Brain microvascular endothelial cell (primary cell): ENCODE measurements at regions not wholly inside any gene's neighbourhood (a gene's known extent, or its start where the extent isn't known, plus 50 kb on each side); places are given as distances from the start of the nearest gene placed in this dataset.

Experiments used
- DNase-seq: peaks from one replicate; pipeline ENCODE4 v3.0.0-alpha.2; 2020
- H3K27ac ChIP-seq: fragments of 250-450 bp; sonication (Bioruptor Pico); 2 replicates; pipeline ENCODE4 v1.5.1; 2020; ENCODE audit warnings: mild to moderate bottlenecking, moderate library complexity
- H3K27me3 ChIP-seq: fragments of 250-450 bp; sonication (Bioruptor Pico); replicated peaks from 2 replicates; pipeline ENCODE4 v1.5.1; 2020; ENCODE audit warnings: mild to moderate bottlenecking
- H3K36me3 ChIP-seq: fragments of 250-450 bp; sonication (Bioruptor Pico); replicated peaks from 2 replicates; pipeline ENCODE4 v1.5.1; 2020; ENCODE audit warnings: mild to moderate bottlenecking
- H3K4me3 ChIP-seq: 2 replicates; pipeline ENCODE4 v1.5.1; 2011; ENCODE audit warnings: low read depth, mild to moderate bottlenecking, control low read depth, low read length, moderate library complexity
- CTCF ChIP-seq: IDR thresholded peaks from 2 replicates; pipeline ENCODE4 v1.5.1; 2011; ENCODE audit warnings: low read depth, mild to moderate bottlenecking, moderate library complexity, low read length, control low read depth, inconsistent platforms; ENCODE audit errors: missing control alignments
- in situ Hi-C: cut with HindIII; loops from 2 replicates; pipeline ENCODE4 v1.10.0; 2017; ENCODE audit warnings: low sequenced_read_pairs, low pct_ligation_motif_present

DNA sequence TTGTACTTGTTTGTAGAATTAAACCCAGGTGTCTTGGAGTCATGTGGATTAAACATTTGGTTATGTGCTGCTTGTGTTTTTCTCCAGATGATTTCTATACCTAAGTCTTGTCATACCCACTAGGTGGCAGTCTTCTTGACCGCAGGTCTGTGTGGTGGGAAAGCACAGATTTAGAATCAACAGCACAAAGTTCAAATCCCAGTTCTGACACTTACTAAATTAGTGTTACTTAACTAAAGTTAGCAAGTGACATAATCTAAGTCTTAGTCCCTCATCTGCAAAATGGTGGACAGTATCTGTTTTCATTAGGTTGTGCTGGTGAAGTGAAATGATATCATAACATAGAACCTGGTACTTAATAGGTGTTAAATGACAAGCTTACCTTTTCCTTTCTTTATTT, 151.0 kb upstream of the ARHGAP5 start:
- DNase-seq = no peak
- in situ Hi-C loops = no loop called here
- H3K27me3 ChIP-seq = no peaks in the 10 kb centered on the region
- no peak overlapping the region for H3K27ac ChIP-seq
- TF ChIP-seq CTCF = peak; percentile 71
- H3K36me3 ChIP-seq = no peaks in the 10 kb centered on the region
- no peak overlapping the region for H3K4me3 ChIP-seq

GRCh38 chr14:31926652-31927347, 150.3 kb upstream of the ARHGAP5 start:
- no peak for TF ChIP-seq CTCF
- Histone ChIP-seq H3K27ac (peak overlapping the region; percentile 73), H3K36me3 (no peaks in the 10 kb centered on the region), H3K4me3 (no peak overlapping the region), H3K27me3 (no peaks in the 10 kb centered on the region)
- DNase-seq = no peak
- in situ Hi-C loops = no loop called here

GRCh38 chr14:31927348-31927832, 149.7 kb upstream of the ARHGAP5 start:
- DNase-seq = peak; percentile 89
- H3K4me3 ChIP-seq = no peak overlapping the region
- no peak for TF ChIP-seq CTCF
- peak overlapping the region; percentile 73 for H3K27ac ChIP-seq
- no peaks in the 10 kb centered on the region for H3K27me3 ChIP-seq
- H3K36me3 ChIP-seq = no peaks in the 10 kb centered on the region
- in situ Hi-C loops = no loop called here

- H3K27me3 ChIP-seq = no peaks in the 10 kb centered on the region
- in situ Hi-C loops = no loop called here
Measured at GRCh38 chr14:31930070-31930469, 147.0 kb upstream of the ARHGAP5 start.

GRCh38 chr14:31930493-31931240, 146.4 kb upstream of the ARHGAP5 start:
- Histone ChIP-seq H3K27ac (no peak overlapping the region), H3K36me3 (no peaks in the 10 kb centered on the region), H3K4me3 (no peak overlapping the region), H3K27me3 (no peaks in the 10 kb centered on the region)
- TF ChIP-seq CTCF = no peak
- in situ Hi-C loops = no loop called here
- no peak for DNase-seq

More at GRCh38 chr14:31930070-31930469, 147.0 kb upstream of the ARHGAP5 start:
- H3K4me3 ChIP-seq = no peak overlapping the region
- DNase-seq = no peak
- no peak for TF ChIP-seq CTCF
- H3K36me3 ChIP-seq = no peaks in the 10 kb centered on the region
- no peak overlapping the region for H3K27ac ChIP-seq
